ENCODE measurements at regions not wholly inside any gene's neighbourhood (a gene's known extent, or its start where the extent isn't known, plus 50 kb on each side); places are given as distances from the start of the nearest gene placed in this dataset.

DNA sequence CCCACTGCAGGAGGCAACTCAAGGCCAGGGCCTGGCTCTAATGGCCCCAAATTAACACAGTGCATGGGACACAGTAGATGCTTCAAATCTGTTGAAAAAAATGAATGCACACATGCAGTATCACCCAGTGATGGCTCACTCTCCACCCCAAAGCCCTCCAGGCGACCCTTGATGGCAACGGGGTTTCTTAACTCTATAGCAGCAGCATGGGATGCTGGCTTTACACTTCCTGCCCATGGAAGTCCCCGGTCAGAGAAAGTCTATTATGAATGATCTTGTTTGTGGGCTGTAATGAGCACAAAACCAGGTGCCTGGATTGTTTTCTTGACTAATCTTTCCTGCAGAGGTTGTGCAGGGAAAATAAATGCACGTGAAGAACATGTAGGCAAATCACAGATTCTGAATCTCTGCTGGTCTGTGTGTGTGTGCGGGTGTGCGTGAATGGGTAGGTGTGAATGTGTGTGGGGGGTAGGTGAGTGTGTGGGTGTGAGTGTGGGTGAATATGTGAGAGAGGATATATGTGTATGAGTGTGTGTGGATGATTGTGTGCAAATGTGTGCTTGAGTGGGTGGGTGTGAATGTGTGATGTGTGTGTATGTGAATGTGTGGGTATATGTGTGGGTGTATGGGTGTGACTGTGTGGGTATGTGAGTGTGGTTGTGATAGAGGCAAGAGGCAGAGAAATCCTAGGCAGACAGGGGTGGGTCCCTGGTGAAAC lies 60.1 kb upstream of the MLN start:
- DNase-seq (ENCODE audit: extremely low spot score, unreplicated experiment): no peak
- Mint-ChIP-seq H3K4me1 (ENCODE audit: unreplicated experiment) (no peaks in the 10 kb centered on the region), H3K4me3 (ENCODE audit: unreplicated experiment) (no peak overlapping the region), H3K36me3 (ENCODE audit: unreplicated experiment) (no peaks in the 10 kb centered on the region), H3K9me3 (ENCODE audit: unreplicated experiment) (no peaks in the 10 kb centered on the region), H3K27me3 (ENCODE audit: unreplicated experiment) (peaks cover 36% of the 10 kb centered on the region), H3K27ac (ENCODE audit: unreplicated experiment) (no peak overlapping the region)
- TF ChIP-seq, protein P1, sequence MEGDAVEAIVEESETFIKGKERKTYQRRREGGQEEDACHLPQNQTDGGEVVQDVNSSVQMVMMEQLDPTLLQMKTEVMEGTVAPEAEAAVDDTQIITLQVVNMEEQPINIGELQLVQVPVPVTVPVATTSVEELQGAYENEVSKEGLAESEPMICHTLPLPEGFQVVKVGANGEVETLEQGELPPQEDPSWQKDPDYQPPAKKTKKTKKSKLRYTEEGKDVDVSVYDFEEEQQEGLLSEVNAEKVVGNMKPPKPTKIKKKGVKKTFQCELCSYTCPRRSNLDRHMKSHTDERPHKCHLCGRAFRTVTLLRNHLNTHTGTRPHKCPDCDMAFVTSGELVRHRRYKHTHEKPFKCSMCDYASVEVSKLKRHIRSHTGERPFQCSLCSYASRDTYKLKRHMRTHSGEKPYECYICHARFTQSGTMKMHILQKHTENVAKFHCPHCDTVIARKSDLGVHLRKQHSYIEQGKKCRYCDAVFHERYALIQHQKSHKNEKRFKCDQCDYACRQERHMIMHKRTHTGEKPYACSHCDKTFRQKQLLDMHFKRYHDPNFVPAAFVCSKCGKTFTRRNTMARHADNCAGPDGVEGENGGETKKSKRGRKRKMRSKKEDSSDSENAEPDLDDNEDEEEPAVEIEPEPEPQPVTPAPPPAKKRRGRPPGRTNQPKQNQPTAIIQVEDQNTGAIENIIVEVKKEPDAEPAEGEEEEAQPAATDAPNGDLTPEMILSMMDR (IDR thresholded peaks at IDR 0.05): no peak

- Mint-ChIP-seq H3K27me3 (ENCODE audit: unreplicated experiment) (peaks cover 32% of the 10 kb centered on the region), H3K4me3 (ENCODE audit: unreplicated experiment) (no peak overlapping the region), H3K4me1 (ENCODE audit: unreplicated experiment) (no peaks in the 10 kb centered on the region), H3K27ac (ENCODE audit: unreplicated experiment) (no peak overlapping the region), H3K9me3 (ENCODE audit: unreplicated experiment) (no peaks in the 10 kb centered on the region), H3K36me3 (ENCODE audit: unreplicated experiment) (no peaks in the 10 kb centered on the region)
- DNase-seq (ENCODE audit: extremely low spot score, unreplicated experiment): no peak
- TF ChIP-seq, protein P1 (IDR thresholded peaks at IDR 0.05): no peak
These were observed 59.3 kb upstream of the MLN start for GRCh38 chr6:33863084-33863483.

GRCh38 chr6:33862536-33862935 lies 58.7 kb upstream of the MLN start:
- Mint-ChIP-seq H3K9me3 (ENCODE audit: unreplicated experiment) (no peaks in the 10 kb centered on the region), H3K4me1 (ENCODE audit: unreplicated experiment) (no peaks in the 10 kb centered on the region), H3K27ac (ENCODE audit: unreplicated experiment) (no peak overlapping the region), H3K4me3 (ENCODE audit: unreplicated experiment) (no peak overlapping the region), H3K27me3 (ENCODE audit: unreplicated experiment) (peaks cover 30% of the 10 kb centered on the region), H3K36me3 (ENCODE audit: unreplicated experiment) (no peaks in the 10 kb centered on the region)
- TF ChIP-seq, protein P1 (IDR thresholded peaks at IDR 0.05): no peak
- no peak for DNase-seq (ENCODE audit: extremely low spot score, unreplicated experiment)

DNA sequence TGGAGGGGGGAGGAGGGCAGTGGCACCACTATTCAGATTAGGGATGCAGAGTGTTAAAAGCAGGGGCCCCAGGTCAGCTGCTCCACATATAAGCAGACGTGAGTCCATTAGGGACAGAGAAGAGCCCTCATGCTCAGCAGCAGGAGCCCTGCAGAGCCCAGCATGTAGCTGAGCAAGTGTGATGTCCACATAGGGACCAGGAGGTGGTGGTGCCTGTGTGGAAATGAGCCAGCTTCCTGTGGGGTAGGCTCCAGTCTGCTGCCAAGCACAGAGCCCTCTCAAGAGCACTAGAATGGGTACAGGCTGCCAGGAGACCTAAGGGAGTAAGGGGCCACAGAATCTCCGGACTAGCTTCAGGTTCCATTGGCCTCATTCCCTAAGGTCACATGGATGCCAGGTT lies 57.9 kb upstream of the MLN start:
- TF ChIP-seq, protein P1 (IDR thresholded peaks at IDR 0.05): no peak
- Mint-ChIP-seq H3K36me3 (ENCODE audit: unreplicated experiment) (no peaks in the 10 kb centered on the region), H3K9me3 (ENCODE audit: unreplicated experiment) (no peaks in the 10 kb centered on the region), H3K4me3 (ENCODE audit: unreplicated experiment) (no peak overlapping the region), H3K27ac (ENCODE audit: unreplicated experiment) (no peak overlapping the region), H3K4me1 (ENCODE audit: unreplicated experiment) (no peaks in the 10 kb centered on the region), H3K27me3 (ENCODE audit: unreplicated experiment) (peaks cover 31% of the 10 kb centered on the region)
- no peak for DNase-seq (ENCODE audit: extremely low spot score, unreplicated experiment)

DNA sequence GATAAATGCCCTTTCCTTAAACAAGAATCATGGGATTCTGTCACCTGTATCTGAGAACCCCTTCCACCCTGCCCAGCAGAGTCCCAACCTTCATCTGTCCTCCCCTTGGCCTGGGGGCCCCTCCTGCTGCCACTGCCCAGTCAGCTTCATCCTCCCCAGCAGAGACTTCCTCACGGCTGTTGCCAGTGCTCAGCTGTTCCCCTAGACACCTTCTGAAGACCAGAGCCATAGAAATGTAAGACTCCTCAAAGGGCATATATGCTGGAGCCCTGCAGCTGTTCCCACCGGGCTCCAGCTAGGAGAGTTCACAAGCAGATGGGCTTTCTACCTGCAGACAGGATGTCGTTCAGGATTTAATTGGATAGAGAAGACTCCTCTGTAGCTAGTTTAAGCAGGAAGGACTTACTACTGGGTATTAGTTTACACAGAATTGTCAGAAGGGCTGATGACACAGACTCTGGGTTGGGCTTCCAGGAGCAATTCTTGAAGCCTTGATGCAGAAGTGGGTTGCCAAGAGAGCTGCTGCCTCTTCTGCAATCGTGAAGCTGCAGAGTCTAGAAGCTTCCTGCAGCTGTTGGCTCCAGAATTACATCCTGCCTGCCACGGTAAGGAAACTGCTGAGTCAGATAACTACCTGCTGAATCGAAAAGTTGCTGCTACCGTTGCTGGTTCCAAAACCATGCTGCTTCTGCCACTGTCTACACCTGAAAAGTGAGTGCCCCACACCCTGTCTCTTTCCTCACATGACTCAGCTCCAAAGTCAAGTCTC lies 57.1 kb upstream of the MLN start:
- Mint-ChIP-seq H3K27ac (ENCODE audit: unreplicated experiment) (no peak overlapping the region), H3K9me3 (ENCODE audit: unreplicated experiment) (no peaks in the 10 kb centered on the region), H3K4me3 (ENCODE audit: unreplicated experiment) (no peak overlapping the region), H3K27me3 (ENCODE audit: unreplicated experiment) (peaks cover 29% of the 10 kb centered on the region), H3K4me1 (ENCODE audit: unreplicated experiment) (no peaks in the 10 kb centered on the region), H3K36me3 (ENCODE audit: unreplicated experiment) (no peaks in the 10 kb centered on the region)
- TF ChIP-seq, protein P1 (IDR thresholded peaks at IDR 0.05): no peak
- no peak for DNase-seq (ENCODE audit: extremely low spot score, unreplicated experiment)
